GM21367 (cell line): ENCODE measurements at regions not wholly inside any gene's neighbourhood (a gene's known extent, or its start where the extent isn't known, plus 50 kb on each side); places are given as distances from the start of the nearest gene placed in this dataset.
"Not testable (repeated sequence)": the region's sequence is repeated elsewhere in the genome, so short reads cannot be mapped to it uniquely, and the experiment has no call there.

Experiments used
- ATAC-seq: cut with Tn5 transposase; IDR thresholded peaks from one replicate; pipeline ENCODE4 v1.9.1; 2021; ENCODE audit not compliant: unreplicated experiment

DNA sequence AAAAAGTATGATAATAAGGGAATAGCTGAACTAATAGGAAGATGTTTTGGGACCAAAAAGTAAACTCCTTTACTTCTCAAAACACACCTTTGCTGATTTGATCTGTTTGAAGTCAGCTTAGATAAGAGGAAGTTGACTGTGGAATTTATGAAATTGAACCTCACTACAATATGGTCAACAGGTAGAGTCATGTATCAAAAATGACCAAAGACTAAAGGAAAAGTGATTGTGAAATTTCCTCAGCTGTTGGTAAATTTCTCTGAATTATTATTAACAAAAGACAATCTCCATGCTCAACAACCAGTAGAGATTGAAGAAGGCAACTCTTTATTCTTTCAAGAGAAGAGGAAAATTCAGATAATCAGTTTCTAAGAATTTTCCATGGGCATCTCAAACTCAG is 826.5 kb downstream of the KCNA4 start:
- ATAC-seq, result no peak

DNA sequence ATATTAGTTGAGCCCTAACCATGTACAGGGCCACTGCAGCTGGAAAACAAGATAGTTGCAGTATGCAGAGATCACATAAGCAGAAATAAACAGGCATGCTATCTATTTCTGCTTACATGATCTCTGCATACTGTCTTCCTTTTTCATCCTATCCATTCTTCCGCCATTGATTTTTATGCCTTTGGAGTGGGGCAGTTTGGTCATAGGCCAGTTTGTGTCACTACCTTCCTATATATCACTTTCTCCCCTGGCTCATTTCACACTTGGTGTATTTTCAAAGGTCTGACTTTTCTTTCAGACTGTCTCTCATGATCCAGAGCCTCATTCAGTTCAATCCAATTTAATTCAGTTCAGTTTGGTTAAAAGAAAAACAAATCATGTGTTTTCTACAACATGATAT is 829.6 kb downstream of the KCNA4 start:
- ATAC-seq, result no peak

DNA sequence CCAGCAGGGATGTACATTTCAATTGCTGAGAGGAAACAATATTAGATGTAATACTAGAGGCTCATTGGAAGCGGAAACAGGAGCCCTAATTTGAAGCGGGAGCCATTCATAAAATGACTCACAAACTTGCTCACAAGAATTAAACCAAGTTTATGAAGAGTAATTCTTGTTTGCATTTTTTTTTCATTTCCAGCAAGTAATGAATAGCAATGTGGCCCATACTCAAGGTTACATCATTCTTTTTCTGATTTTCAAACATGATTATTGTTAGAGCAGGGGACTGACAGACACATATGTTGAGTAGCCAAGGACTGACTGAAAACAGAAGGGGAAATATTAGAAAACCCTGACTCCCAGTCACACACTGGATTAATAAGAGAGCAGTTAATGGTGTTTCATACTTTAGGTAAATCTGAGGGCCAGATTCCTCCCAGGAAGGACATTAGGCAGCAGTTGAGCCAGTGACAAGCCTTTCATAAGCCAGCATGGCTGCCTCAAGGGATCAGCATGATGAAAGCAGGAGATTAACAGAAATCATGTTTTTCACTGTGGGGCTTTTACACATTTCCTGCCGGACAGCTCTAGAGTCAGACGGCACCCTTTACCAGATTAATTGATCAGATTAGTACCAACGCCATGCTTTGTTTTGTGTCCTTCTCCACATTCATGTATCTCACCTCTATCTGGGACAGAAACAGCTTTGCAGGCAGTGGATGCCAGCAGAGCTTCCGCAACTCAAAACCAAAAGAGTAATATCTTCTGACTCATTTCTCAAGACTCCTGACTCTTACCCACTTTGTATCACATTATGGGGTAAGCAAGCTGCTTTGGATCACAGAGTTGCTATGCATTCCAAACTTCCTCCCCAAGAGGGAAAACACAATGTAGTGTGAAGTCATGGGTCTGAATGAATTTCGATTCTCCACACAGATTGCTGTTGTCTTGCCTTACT is 831.6 kb downstream of the KCNA4 start:
- no peak for ATAC-seq

DNA sequence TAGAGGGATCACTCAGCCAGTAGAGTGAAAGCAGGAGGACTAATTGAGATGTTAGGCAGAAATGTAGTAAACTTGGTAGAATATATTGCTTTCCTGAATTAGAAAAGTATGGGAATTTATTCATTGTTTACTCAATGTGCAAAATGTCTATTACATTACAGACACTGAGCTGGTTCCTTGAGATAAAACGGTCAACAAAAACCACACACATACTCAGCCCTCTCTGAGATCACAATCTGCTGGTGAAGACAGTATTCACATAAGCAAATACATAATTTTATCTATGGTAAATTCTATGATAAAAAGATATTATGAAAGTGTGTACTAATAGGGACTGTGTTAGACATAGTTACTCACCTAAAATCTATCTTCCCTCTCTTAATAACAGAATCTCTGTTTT is 833.5 kb downstream of the KCNA4 start:
- ATAC-seq, result no peak

DNA sequence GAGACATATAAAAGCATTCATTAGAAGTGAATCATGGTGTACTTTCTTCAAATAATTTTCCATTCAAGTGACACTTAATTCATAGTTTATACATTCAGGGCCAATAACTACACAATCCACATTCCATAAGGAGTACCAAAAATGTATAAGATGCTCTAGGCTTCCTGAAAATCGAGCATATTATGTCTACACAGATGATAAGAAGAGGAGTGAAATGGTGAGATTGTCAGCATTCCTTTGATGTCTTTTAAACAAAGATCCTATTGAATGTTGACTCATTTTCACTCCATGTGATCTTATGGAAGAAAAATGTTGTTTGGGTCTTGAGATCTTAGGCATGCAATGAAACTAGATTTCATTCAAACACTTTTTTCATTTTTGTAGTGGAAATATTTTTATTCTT is 843.2 kb downstream of the KCNA4 start:
- no peak for ATAC-seq

DNA sequence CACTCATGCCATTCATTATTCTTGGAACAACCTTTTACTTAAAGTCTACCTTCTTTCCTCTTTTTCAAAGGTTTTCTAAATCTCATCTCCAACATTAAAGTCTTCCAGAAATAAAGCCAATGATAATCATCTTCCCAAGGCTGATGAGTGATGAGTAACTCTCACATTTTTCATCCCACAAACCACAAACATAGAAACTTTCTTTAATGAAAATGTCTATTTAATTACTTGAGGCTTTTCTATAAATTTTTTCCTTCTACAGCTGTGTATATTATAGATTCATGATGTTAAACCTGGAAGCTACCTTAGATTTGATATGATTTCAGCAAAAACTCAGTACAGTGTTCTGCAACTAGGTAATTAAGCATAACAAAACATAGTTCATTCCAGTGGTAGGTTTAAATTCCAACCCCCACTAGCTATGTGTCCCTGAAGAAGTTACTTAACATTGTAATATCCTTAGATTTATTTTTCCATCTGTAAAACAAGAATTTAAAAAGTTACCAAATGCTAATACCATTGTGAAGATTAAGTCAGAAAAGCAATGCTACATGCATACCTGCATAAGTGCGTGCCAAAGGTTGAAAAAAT is 845.4 kb downstream of the KCNA4 start:
- no peak for ATAC-seq

DNA sequence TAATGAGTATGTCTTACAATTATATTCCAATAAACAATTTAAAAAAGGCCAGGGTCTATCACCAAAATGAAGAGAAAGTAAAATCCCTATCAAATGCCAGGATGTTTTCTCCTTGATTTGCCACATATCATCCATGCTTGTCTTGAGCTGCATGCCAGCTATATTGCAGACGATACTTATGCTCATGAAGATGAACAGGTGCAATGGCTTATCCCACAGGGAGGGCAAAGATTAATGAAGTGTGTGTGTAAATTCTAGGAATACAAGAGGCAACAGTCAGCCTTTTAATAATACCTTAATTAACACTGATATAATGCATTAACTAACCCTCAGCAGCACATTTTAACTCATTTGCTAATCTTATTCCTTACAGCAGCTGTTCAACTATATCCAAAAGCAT is 850.5 kb downstream of the KCNA4 start:
- ATAC-seq, result no peak

DNA sequence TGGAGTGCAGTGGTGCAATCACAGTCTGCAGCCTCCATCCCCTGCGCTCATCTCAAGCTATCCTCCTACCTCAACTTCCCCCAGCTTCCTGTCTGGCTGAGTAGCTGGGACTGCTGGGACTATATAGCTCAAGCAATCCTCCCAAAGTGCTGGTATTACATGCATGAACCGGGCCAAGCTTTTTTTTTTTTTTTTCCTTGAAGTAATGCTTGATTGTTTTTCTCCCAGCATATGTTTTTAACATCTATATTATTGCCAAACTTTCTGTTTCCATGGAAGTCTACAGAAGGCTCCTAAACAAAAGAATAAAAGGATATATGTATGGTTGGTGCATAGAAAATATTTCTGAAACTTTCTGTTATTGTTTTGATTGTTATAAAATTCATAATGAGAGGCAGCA is 853.6 kb downstream of the KCNA4 start:
- no peak for ATAC-seq

DNA sequence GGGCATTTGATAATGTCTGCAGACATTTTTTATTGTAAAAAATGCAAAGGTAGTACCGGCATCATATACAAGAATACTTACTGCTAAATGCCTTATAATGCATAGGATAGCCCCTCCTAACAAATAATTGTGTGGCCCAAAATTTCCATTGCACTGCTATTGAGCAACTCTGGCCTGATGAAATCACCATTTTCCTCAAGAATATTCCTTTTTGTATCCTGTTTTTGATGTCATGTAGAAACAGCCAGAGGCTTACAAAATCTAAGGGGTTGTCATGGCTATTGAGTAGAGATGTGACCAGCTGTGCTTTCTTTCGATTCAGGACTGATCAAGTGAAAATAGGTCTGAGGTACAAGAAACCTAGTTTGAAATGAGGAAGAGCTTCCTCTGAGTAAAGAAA is 854.3 kb downstream of the KCNA4 start:
- ATAC-seq, result no peak

DNA sequence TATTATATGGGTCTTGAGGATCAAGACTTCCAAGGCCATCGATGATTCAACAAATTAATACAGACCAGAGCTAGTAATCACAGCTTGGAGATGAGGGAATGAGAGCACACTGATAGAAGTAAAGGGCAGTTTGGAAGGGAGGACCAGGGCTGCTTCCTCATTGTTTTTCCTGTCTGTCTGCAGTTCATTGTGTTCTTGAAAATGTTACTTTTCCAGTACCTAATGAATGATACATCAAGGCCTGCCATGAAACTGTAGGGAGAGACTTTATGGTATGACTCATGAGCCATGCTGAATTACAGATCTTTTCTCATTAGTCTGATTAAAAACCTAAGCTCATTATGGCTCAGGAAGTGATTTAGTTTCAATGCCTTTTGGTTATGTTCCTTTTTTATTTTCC is 855.6 kb downstream of the KCNA4 start:
- ATAC-seq, result no peak

DNA sequence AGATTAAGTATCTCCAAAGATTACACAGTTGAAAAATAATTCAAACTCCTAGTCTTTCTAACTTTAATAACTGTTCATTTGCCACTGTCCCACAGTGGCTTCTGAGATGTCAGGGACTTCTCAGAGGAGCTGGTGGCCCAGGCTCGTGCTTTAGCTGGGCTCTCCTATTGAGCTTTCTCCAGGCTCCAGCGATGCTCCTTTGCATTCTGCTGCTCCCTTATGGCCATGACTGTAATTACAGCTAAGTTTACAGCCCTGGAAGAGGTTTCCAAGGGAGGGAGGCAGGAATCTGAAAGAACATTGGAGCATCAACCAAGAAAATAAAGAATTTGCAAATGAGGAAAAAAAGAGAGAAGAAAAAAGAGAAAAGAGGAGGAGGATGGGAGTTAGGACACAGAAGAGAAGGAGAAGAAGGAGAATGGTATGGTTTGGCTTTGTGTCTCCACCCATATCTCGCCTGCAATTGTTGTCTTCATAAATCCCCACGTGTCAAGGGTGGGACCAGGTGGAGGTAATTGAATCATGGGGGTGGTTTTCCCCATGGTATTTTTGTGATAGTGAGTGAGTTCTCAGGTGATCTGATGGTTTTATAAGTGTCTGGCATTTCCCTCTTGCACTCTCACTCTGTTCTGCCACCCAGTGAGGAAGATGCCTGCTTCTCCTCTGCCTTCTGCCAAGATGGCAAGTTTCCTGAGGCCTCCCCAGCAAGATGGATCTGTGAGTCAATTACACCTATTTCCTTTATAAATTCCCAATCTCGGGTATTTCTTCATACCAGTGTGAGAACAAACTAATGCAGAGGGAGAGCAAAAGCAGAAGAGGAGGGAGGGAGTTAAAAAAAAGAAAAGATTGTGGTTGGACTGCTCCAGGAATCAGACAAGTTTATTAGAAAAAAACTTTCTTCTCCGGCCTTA is 857.0 kb downstream of the KCNA4 start:
- peak; percentile 93 for ATAC-seq

DNA sequence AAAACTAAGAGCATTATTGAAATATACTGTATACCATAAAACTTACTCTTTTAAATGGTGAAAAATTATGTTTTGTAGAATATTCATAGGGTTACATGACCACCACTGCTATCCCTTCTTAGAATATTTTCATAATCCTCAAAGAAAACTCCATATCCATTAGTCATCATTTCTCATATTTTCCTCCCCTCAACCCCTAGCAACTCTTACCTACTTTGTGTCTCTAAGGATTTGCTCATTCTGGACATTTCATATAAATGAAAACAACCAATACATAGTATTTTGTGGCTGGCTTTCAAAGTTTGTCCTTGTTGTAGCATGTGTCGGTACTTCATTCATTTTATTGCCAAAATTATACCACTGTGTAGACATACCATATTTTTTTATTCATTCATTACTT is 863.8 kb downstream of the KCNA4 start:
- no peak for ATAC-seq

DNA sequence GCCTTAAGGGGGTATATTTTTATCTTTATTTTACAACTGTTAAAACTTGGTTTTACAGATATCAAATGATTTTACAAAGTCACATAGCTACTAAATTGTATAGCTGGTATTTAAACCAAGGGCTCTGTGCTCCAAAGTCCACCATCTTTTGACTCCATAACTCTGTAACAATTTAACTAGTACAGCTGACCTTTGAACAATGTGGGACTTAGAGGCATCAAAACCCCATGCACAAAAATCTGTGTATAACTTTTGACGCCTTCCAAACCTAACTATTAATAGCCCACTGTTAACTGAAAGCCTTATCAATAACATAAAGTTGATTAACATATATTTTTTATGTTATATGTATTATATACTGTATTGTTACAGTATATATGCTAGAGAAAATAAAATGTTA is 874.3 kb downstream of the KCNA4 start:
- ATAC-seq, result not testable (repeated sequence)

DNA sequence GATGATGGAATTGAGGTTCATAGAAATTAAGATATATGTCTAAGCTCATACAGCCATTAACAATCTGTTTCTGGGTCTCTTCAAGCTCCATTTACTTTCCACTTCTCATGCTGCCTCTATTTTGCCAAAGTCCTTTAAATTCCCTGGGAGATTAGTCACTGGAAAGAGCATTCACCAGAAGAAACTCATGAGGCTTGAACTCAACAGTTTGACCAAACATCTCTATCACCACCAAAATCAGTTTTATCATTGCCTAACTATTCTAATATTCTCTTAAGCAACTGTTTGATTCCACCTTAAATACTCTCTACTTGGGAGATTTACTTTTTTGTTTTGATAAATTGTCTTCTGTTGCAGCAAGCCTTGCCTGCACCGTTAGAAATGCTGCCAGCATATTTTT is 881.3 kb downstream of the KCNA4 start:
- no peak for ATAC-seq

DNA sequence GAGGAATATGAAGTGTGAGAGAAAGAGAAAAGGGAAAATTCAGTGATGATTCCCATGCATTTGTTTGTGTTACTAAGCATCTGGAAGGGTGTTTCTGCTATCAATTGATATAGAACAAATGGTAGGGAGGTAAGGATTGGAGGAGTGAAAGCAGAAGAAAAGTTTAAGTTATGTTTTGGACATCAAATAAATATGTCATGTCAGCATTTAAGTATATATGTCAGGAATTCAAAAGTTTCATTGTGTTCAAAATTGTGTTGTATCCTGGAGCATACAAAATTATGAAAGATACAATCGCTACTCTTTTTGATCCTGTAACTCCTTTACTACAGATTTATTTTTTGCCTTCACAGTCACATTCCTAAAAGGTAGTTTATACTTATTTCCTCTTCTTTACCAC is 885.8 kb downstream of the KCNA4 start:
- no peak for ATAC-seq

DNA sequence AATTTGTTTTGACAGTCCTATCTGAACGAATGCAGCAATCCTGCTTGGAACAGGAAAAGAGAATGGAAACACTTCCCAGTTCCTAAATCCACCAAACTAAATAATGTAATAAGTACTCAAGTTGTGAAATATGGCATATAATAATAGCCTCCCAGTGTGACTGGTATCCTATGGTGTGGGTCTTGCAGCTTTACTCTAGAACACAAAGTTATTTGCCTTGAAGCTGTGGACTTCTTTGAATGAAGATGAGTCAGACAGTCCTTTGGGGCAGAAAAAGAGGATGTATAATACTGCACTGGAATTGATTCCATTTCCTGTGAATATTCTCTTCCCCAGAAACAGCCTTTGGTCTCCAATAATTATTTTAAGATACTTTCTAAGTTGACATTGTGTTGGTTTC is 887.0 kb downstream of the KCNA4 start:
- ATAC-seq, result no peak

DNA sequence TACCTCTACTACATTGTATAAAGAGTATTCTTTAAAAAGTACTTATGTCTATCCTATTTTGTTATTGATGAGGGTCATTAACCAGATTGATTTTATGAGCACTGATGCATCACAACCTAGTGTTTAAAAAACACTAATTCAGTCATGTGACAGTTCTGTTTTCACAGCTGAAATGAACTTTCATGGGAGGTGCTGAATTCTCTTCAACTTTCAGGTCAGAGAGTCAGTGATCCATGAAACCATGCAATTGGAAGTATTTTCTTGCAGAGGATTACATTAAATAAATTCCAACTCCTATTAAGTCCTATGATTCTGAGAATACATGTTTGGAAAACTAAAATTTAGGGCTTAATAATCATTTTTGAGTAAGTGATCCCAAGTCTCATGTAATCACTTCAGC is 889.4 kb downstream of the KCNA4 start:
- ATAC-seq, result no peak

DNA sequence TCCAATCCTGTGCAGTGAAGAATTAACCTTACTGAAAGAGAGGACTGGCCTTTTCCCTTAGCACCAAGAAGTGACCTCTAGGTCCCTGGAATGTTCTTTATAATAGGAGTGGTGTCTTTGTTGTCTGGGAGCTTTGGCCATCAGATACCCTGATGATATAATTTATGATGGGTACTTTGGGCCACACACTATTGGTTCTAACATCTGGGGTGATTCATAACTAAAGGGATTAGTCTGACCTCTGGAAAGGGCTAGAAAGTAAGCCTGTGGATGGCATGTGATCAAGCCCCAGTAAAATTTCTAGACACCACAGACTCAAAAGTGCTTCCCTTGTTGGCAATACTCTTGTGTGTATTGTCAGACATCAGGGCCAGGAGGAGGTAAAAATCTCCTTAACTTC is 891.2 kb downstream of the KCNA4 start:
- ATAC-seq, result no peak

DNA sequence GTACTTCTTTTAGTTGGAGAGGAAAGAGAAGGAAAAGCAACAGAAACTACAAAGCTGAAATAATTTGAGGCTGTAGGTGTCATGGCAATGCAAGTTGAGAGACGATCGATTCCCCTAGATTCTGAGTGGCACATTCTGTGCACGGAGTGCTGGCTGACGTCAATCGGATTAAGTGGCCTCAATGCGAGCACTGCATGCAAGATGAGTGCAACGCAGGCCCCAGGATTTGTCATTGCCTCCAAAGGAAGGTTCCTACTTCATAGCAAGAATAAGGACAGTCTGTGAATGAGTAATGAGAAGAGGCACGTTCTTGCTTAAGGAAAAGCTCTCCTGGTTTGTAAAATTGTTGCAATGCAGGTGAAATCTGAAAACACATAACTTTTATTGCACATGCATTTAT is 892.4 kb downstream of the KCNA4 start:
- no peak for ATAC-seq

DNA sequence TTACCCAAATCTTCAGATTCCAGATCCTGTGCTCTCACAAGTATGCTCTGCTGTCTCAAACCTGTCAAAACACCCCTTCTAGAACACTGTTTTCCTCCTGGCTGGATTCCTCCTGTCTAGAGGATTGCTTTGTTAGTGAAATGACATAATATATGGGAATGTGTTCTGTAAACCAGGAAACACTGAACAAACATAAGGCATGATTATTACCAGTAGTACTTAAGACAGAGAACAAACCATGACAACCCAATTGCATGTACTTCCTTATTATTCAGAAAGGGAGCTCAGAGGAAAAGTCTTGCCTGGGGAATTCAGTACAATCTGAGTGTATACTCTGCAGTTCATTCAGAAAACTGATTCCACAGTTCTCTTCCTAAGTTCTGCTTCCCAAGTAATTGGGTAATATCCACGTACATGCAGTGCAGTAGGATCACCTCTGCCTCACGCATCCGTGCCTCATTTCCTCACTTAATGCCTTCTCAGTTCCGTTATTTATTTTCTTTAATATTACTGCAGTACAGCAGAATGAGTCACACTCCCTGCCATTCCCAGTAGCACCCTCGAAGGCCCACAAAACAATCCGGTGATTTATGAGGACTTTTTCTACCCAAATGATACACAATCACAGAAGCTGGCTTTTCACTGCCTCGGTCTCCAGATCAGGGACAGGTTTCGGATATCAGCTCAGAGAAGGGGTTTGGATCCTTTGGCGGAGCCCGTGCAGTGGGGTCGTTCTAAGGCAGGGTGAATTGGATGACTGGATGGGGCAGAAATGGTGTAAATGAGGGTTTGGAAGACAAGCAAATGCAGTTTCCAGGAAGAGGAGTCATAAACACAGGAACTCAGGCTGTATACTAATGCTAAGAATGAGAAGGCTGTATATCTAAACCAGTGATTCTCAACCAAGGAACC is 896.9 kb downstream of the KCNA4 start:
- no peak for ATAC-seq

DNA sequence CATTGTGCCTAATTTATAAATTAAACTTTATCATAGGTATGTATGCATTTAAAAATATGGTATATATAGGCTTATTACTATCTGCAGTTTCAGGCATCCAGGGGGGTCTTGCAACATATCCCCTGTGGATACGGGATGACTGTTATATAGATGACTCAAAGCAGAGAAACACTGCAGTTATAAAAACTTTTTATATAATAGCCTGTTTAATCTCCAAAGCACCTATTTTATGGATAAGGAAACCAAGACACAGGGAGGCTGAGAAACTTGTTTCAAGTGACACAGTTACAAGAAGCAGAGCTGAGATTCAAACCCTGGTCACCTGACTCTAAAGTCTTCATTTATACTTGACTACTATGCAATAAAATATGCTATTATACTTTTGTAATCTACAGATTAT is 897.7 kb downstream of the KCNA4 start:
- no peak for ATAC-seq
